ENCODE measurements at regions not wholly inside any gene's neighbourhood (a gene's known extent, or its start where the extent isn't known, plus 50 kb on each side); places are given as distances from the start of the nearest gene placed in this dataset.

- TF ChIP-seq CTCF (IDR thresholded peaks at IDR 0.05; ENCODE audit: borderline replicate concordance, insufficient read depth, low read depth, low read length): no peak
- H3K4me3 ChIP-seq (ENCODE audit: low read depth, low read length): no peak overlapping the region
Observed at GRCh38 chr7:120021085-120021484, 251.9 kb upstream of the KCND2 start.

GRCh38 chr7:120023494-120024167 is 249.3 kb upstream of the KCND2 start:
- no peak for TF ChIP-seq CTCF (IDR thresholded peaks at IDR 0.05; ENCODE audit: borderline replicate concordance, insufficient read depth, low read depth, low read length)
- no peak overlapping the region for H3K4me3 ChIP-seq (ENCODE audit: low read depth, low read length)

GRCh38 chr7:120028636-120029035 is 244.3 kb upstream of the KCND2 start:
- H3K4me3 ChIP-seq (ENCODE audit: low read depth, low read length): no peak overlapping the region
- no peak for TF ChIP-seq CTCF (IDR thresholded peaks at IDR 0.05; ENCODE audit: borderline replicate concordance, insufficient read depth, low read depth, low read length)

- H3K4me3 ChIP-seq (ENCODE audit: low read depth, low read length): no peak overlapping the region
- TF ChIP-seq CTCF (IDR thresholded peaks at IDR 0.05; ENCODE audit: borderline replicate concordance, insufficient read depth, low read depth, low read length): no peak
Observed at GRCh38 chr7:120030876-120031275, 242.1 kb upstream of the KCND2 start.

GRCh38 chr7:120033114-120033513 is 239.9 kb upstream of the KCND2 start:
- no peak for TF ChIP-seq CTCF (IDR thresholded peaks at IDR 0.05; ENCODE audit: borderline replicate concordance, insufficient read depth, low read depth, low read length)

DNA sequence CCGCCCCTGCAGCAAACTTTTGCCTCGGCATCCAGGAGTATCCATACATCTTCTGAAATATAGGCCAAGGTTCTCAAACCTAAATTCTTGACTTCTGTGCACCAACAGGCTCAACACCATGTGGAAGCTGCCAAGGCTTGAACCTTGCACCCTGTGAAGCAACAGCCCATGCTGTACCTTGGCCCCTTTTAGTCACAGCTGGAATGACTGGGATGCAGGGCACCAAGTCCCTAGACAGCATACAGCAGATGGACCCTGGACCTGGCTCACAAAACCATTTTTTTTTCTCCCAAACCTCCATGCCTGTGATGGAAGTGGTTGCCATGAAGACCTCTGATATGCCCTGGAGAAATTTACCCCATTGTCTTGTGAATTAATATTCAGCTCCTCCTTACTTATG is 233.8 kb upstream of the KCND2 start:
- no peak overlapping the region for H3K4me3 ChIP-seq (ENCODE audit: low read depth, low read length)

More at GRCh38 chr7:120033114-120033513, 239.9 kb upstream of the KCND2 start:
- H3K4me3 ChIP-seq (ENCODE audit: low read depth, low read length): no peak overlapping the region

More for the DNA sequence above, 233.8 kb upstream of the KCND2 start:
- no peak for TF ChIP-seq CTCF (IDR thresholded peaks at IDR 0.05; ENCODE audit: borderline replicate concordance, insufficient read depth, low read depth, low read length)
